GM12891 (cell line): ENCODE measurements at regions not wholly inside any gene's neighbourhood (a gene's known extent, or its start where the extent isn't known, plus 50 kb on each side); places are given as distances from the start of the nearest gene placed in this dataset.
"Not testable (repeated sequence)": the region's sequence is repeated elsewhere in the genome, so short reads cannot be mapped to it uniquely, and the experiment has no call there.

Experiments
- DNase-seq: peaks from one replicate; pipeline ENCODE4 v3.0.0; 2011; ENCODE audit warnings: low spot score; ENCODE audit not compliant: insufficient read length
- FAIRE-seq: peaks from 2 replicates; lab custom pipeline; 2011; peaks lifted over from hg19 to GRCh38; lab: Jason Lieb, UNC
- PAX5 ChIP-seq: IDR thresholded peaks from 2 replicates; pipeline ENCODE4 v1.6.1; 2011; ENCODE audit warnings: low read length, moderate library complexity, mild to moderate bottlenecking; ENCODE audit not compliant: insufficient read depth, severe bottlenecking
- POLR2A ChIP-seq: IDR thresholded peaks from 2 replicates; pipeline ENCODE4 v1.6.1; 2011; ENCODE audit warnings: low read depth, low read length, control low read depth
- POLR2AphosphoS5 ChIP-seq: IDR thresholded peaks from 2 replicates; pipeline ENCODE4 v1.6.1; 2011; ENCODE audit warnings: low read depth, low read length, control low read depth
- POU2F2 ChIP-seq: IDR thresholded peaks from 2 replicates; pipeline ENCODE4 v1.6.1; 2011; ENCODE audit warnings: low read depth, mild to moderate bottlenecking, control low read depth, low read length, moderate library complexity
- SPI1 ChIP-seq: IDR thresholded peaks from 2 replicates; pipeline ENCODE4 v1.6.1; 2011; ENCODE audit warnings: low read depth, low read length, control low read depth
- TAF1 ChIP-seq: IDR thresholded peaks from 2 replicates; pipeline ENCODE4 v1.6.1; 2011; ENCODE audit warnings: low read depth, low read length, control low read depth

- TF ChIP-seq POLR2AphosphoS5 (no peak), TAF1 (no peak), POLR2A (no peak), POU2F2 (no peak), PAX5 (no peak), SPI1 (no peak)
- no peak for FAIRE-seq
- DNase-seq, result no peak
These were observed 155.8 kb downstream of the NAA11 start for GRCh38 chr4:79170077-79170476.

- DNase-seq, result no peak
These were observed 160.8 kb downstream of the NAA11 start for GRCh38 chr4:79164907-79165610.

GRCh38 chr4:79163981-79164490, 161.8 kb downstream of the NAA11 start:
- DNase-seq (no peak), FAIRE-seq (no peak)
- TF ChIP-seq SPI1, result no peak
- TF ChIP-seq POLR2A, result no peak
- no peak for TF ChIP-seq POLR2AphosphoS5
- no peak for TF ChIP-seq TAF1
- no peak for TF ChIP-seq POU2F2
- no peak for TF ChIP-seq PAX5

More at GRCh38 chr4:79164907-79165610, 160.8 kb downstream of the NAA11 start:
- TF ChIP-seq TAF1 (no peak), POLR2AphosphoS5 (no peak), POLR2A (no peak), SPI1 (no peak), PAX5 (no peak), POU2F2 (no peak)
- no peak for FAIRE-seq

GRCh38 chr4:79160962-79161361, 164.9 kb downstream of the NAA11 start:
- FAIRE-seq (no peak), DNase-seq (no peak)
- no peak for TF ChIP-seq PAX5
- no peak for TF ChIP-seq TAF1
- no peak for TF ChIP-seq SPI1
- no peak for TF ChIP-seq POLR2AphosphoS5
- no peak for TF ChIP-seq POU2F2
- no peak for TF ChIP-seq POLR2A

- not testable (repeated sequence) for FAIRE-seq, DNase-seq
These were observed 167.2 kb downstream of the NAA11 start for GRCh38 chr4:79158705-79159104.

GRCh38 chr4:79155336-79155735, 170.5 kb downstream of the NAA11 start:
- no peak for FAIRE-seq
- TF ChIP-seq POLR2A, result no peak
- DNase-seq, result no peak

GRCh38 chr4:79150820-79151416, 174.9 kb downstream of the NAA11 start:
- TF ChIP-seq POU2F2 (no peak), POLR2A (no peak), POLR2AphosphoS5 (no peak), TAF1 (no peak), PAX5 (no peak), SPI1 (no peak)
- FAIRE-seq, result no peak
- DNase-seq, result no peak

GRCh38 chr4:79148369-79148768, 177.5 kb downstream of the NAA11 start:
- FAIRE-seq (no peak), DNase-seq (no peak)
- no peak for TF ChIP-seq SPI1
- TF ChIP-seq TAF1, result no peak
- no peak for TF ChIP-seq POLR2A
- no peak for TF ChIP-seq POLR2AphosphoS5
- no peak for TF ChIP-seq POU2F2
- TF ChIP-seq PAX5, result no peak

- TF ChIP-seq PAX5 (no peak), POLR2A (no peak), TAF1 (no peak), POU2F2 (no peak), POLR2AphosphoS5 (no peak), SPI1 (no peak)
- FAIRE-seq (no peak), DNase-seq (no peak)
These were observed 178.6 kb downstream of the NAA11 start for GRCh38 chr4:79147251-79147650.

GRCh38 chr4:79141530-79141929, 184.3 kb downstream of the NAA11 start:
- no peak for TF ChIP-seq POLR2A
- no peak for TF ChIP-seq POU2F2
- TF ChIP-seq TAF1, result no peak
- TF ChIP-seq PAX5, result no peak
- no peak for TF ChIP-seq SPI1
- TF ChIP-seq POLR2AphosphoS5, result no peak
- FAIRE-seq (no peak), DNase-seq (no peak)
